GM12878 (cell line): ENCODE measurements at regions not wholly inside any gene's neighbourhood (a gene's known extent, or its start where the extent isn't known, plus 50 kb on each side); places are given as distances from the start of the nearest gene placed in this dataset.

Source experiments
- BRCA1 ChIP-seq: IDR thresholded peaks from 2 replicates; pipeline ENCODE4 v1.6.1; 2011; ENCODE audit warnings: low read depth, low read length, improper control_type of control experiment
- CBFB ChIP-seq: IDR thresholded peaks from 2 replicates; pipeline ENCODE4 v1.6.1; 2016; ENCODE audit warnings: antibody characterized with exemption, low read depth
- CTCF ChIP-seq, 3 experiments: IDR thresholded peaks in 2 of 3; conservative IDR thresholded peaks in 1 of 3; 2 replicates each; pipeline ENCODE4 v1.5.1; 2011; ENCODE audit warnings: low read depth in 3 of 3, low read length in 3 of 3, mild to moderate bottlenecking in 3 of 3, control low read depth in 2 of 3, moderate library complexity in 2 of 3, inconsistent platforms in 1 of 3, mixed read lengths in 1 of 3; ENCODE audit not compliant: control insufficient read depth in 2 of 3, insufficient read depth in 1 of 3; ENCODE audit errors: extremely low read depth in 1 of 3
- IKZF2 ChIP-seq, 2 experiments: fragments of 450-650 bp; IDR thresholded peaks; 2 replicates each; pipeline ENCODE4 v1.6.1; 2017; ENCODE audit warnings: mild to moderate bottlenecking in 2 of 2, moderate library complexity in 2 of 2
- IRF4 ChIP-seq: IDR thresholded peaks from 2 replicates; pipeline ENCODE4 v1.6.1; 2011; ENCODE audit warnings: low read depth, low read length
- JUND ChIP-seq: IDR thresholded peaks from 2 replicates; pipeline ENCODE4 v1.6.1; 2012; ENCODE audit warnings: low read depth, mild to moderate bottlenecking, low read length, improper control_type of control experiment, moderate library complexity
- KAT2A ChIP-seq: conservative IDR thresholded peaks from 2 replicates; pipeline ENCODE4 v1.6.1; 2011; ENCODE audit warnings: low read depth, low read length; ENCODE audit not compliant: control insufficient read depth
- MYC ChIP-seq: IDR thresholded peaks from 2 replicates; pipeline ENCODE4 v1.6.1; 2011; ENCODE audit warnings: mild to moderate bottlenecking, low read length, moderate library complexity, inconsistent platforms; ENCODE audit not compliant: insufficient read depth, insufficient replicate concordance, insufficient read length, severe bottlenecking
- PKNOX1 ChIP-seq: fragments of 450-650 bp; IDR thresholded peaks from 2 replicates; pipeline ENCODE4 v1.6.1; 2016; ENCODE audit warnings: mild to moderate bottlenecking
- PML ChIP-seq: IDR thresholded peaks from 2 replicates; pipeline ENCODE4 v1.6.1; 2012; ENCODE audit warnings: low read length, inconsistent platforms
- SMAD1 ChIP-seq: fragments of 450-650 bp; IDR thresholded peaks from 2 replicates; pipeline ENCODE4 v1.6.1; 2018; ENCODE audit warnings: mild to moderate bottlenecking, low read depth; ENCODE audit not compliant: partially characterized antibody
- ZNF217 ChIP-seq: fragments of 450-650 bp; IDR thresholded peaks from 2 replicates; pipeline ENCODE4 v1.6.1; 2017; ENCODE audit warnings: antibody characterized with exemption, mild to moderate bottlenecking
- ZNF24 ChIP-seq: fragments of 450-650 bp; IDR thresholded peaks from 2 replicates; pipeline ENCODE4 v1.6.1; 2017; ENCODE audit warnings: antibody characterized with exemption, mild to moderate bottlenecking

GRCh38 chr3:5806192-5806591 is 618.7 kb downstream of the EDEM1 start:
- TF ChIP-seq CBFB (no peak), CTCF (IDR thresholded peaks at IDR 0.05 in 2 of 3, conservative IDR thresholded peaks at IDR 0.05 in 1 of 3; ENCODE audit: control insufficient read depth in 2 of 3, extremely low read depth in 1 of 3, insufficient read depth in 1 of 3, low read depth in 3 of 3, low read length in 3 of 3) (peak; percentile 20 to 42 (median 34); a peak in 2 of 6 replicates), PKNOX1 (no peak), IRF4 (no peak), JUND (no peak), KAT2A (no peak), SMAD1 (no peak), IKZF2 (IDR thresholded peaks at IDR 0.05) (no peak), MYC (no peak), ZNF24 (no peak), ZNF217 (no peak), PML (no peak), BRCA1 (no peak)
